ENCODE measurements at regions not wholly inside any gene's neighbourhood (a gene's known extent, or its start where the extent isn't known, plus 50 kb on each side); places are given as distances from the start of the nearest gene placed in this dataset.

GRCh38 chr13:110010404-110011138 lies 224.2 kb upstream of the IRS2 start:
- ATAC-seq, result no peak

GRCh38 chr13:110008816-110009215 lies 222.4 kb upstream of the IRS2 start:
- no peak for TF ChIP-seq TSHZ2 (CRISPR knock-in tag; IDR thresholded peaks at IDR 0.05)
- TF ChIP-seq ZFP3 (CRISPR knock-in tag; IDR thresholded peaks at IDR 0.05), result no peak
- no peak for TF ChIP-seq ESRRG (CRISPR knock-in tag; IDR thresholded peaks at IDR 0.05)
- TF ChIP-seq GLIS3 (CRISPR knock-in tag; IDR thresholded peaks at IDR 0.05), result no peak
- no peak for TF ChIP-seq ZNF565 (CRISPR knock-in tag; conservative IDR thresholded peaks at IDR 0.05; ENCODE audit: low read depth)
- TF ChIP-seq CREB5 (CRISPR knock-in tag; IDR thresholded peaks at IDR 0.05; ENCODE audit: low read depth), result no peak
- TF ChIP-seq ARNTL (CRISPR knock-in tag; IDR thresholded peaks at IDR 0.05; ENCODE audit: borderline replicate concordance, low read depth), result no peak
- TF ChIP-seq PATZ1 (CRISPR knock-in tag; IDR thresholded peaks at IDR 0.05; ENCODE audit: borderline replicate concordance), result no peak
- TF ChIP-seq TCF4 (CRISPR knock-in tag; IDR thresholded peaks at IDR 0.05; ENCODE audit: borderline replicate concordance), result no peak
- no peak for TF ChIP-seq ZC3H10 (CRISPR knock-in tag; IDR thresholded peaks at IDR 0.05)
- no peak for TF ChIP-seq OSR1 (CRISPR knock-in tag; IDR thresholded peaks at IDR 0.05)
- no peak for TF ChIP-seq CSRNP3 (CRISPR knock-in tag; IDR thresholded peaks at IDR 0.05)
- no peak for TF ChIP-seq POU6F1 (CRISPR knock-in tag; IDR thresholded peaks at IDR 0.05; ENCODE audit: borderline replicate concordance, low read depth)
- no peak for TF ChIP-seq CSDC2 (CRISPR knock-in tag; IDR thresholded peaks at IDR 0.05)
- no peak for TF ChIP-seq ZFP30 (CRISPR knock-in tag; IDR thresholded peaks at IDR 0.05)
- no peak for TF ChIP-seq ZNF8 (CRISPR knock-in tag; IDR thresholded peaks at IDR 0.05)
- no peak for TF ChIP-seq PPARA (CRISPR knock-in tag; IDR thresholded peaks at IDR 0.05; ENCODE audit: borderline replicate concordance)

More at GRCh38 chr13:110010404-110011138, 224.2 kb upstream of the IRS2 start:
- peak; percentile 34 for TF ChIP-seq ISL1 (CRISPR knock-in tag; IDR thresholded peaks at IDR 0.05)
- no peak for TF ChIP-seq ESRRG (CRISPR knock-in tag; IDR thresholded peaks at IDR 0.05)

GRCh38 chr13:110006304-110006703 lies 219.9 kb upstream of the IRS2 start:
- TF ChIP-seq ZFP30 (CRISPR knock-in tag; IDR thresholded peaks at IDR 0.05) (no peak), ISL1 (CRISPR knock-in tag; IDR thresholded peaks at IDR 0.05) (no peak), POU6F1 (CRISPR knock-in tag; IDR thresholded peaks at IDR 0.05; ENCODE audit: borderline replicate concordance, low read depth) (no peak), TCF4 (CRISPR knock-in tag; IDR thresholded peaks at IDR 0.05; ENCODE audit: borderline replicate concordance) (no peak), BACH2 (CRISPR knock-in tag; IDR thresholded peaks at IDR 0.05; ENCODE audit: borderline replicate concordance) (no peak), PPARA (CRISPR knock-in tag; IDR thresholded peaks at IDR 0.05; ENCODE audit: borderline replicate concordance) (no peak), ZNF565 (CRISPR knock-in tag; conservative IDR thresholded peaks at IDR 0.05; ENCODE audit: low read depth) (no peak), ESRRG (CRISPR knock-in tag; IDR thresholded peaks at IDR 0.05) (no peak)
- ATAC-seq, result peak; percentile 41

More at GRCh38 chr13:110008816-110009215, 222.4 kb upstream of the IRS2 start:
- ATAC-seq, result no peak
